ENCODE measurements at regions not wholly inside any gene's neighbourhood (a gene's known extent, or its start where the extent isn't known, plus 50 kb on each side); places are given as distances from the start of the nearest gene placed in this dataset.
"Not testable (repeated sequence)": the region's sequence is repeated elsewhere in the genome, so short reads cannot be mapped to it uniquely, and the experiment has no call there.

DNA sequence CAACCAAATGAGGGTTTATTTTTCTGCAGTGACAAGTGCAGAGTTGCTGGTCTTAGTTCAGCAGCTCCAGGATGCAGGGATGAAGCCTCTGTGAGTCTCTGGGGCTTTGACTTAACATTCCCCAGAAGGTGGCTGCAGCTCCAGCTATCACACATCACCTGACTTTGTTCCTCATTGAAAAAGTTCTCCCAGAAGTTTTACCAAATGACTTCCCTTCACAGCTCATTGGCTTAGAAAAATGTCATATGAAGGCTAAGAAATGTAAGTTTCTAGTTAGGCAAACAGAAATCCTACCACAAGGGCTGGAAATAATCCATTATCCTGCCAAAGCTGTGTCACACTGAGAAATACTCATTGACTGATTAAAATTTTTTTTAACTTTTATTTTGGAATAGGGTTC lies 184.9 kb downstream of the MINAR1 start:
- ATAC-seq (ENCODE audit: low read depth) (no peak), DNase-seq (no peak)
- no peak overlapping the region for H2AFZ ChIP-seq (ENCODE audit: insufficient read depth, low read depth, low read length, poor library complexity, severe bottlenecking)
- TF ChIP-seq EZH2 (IDR thresholded peaks at IDR 0.05; ENCODE audit: borderline replicate concordance, insufficient read depth, low read depth, low read length, poor library complexity, severe bottlenecking) = no peak
- TF ChIP-seq, protein P1, sequence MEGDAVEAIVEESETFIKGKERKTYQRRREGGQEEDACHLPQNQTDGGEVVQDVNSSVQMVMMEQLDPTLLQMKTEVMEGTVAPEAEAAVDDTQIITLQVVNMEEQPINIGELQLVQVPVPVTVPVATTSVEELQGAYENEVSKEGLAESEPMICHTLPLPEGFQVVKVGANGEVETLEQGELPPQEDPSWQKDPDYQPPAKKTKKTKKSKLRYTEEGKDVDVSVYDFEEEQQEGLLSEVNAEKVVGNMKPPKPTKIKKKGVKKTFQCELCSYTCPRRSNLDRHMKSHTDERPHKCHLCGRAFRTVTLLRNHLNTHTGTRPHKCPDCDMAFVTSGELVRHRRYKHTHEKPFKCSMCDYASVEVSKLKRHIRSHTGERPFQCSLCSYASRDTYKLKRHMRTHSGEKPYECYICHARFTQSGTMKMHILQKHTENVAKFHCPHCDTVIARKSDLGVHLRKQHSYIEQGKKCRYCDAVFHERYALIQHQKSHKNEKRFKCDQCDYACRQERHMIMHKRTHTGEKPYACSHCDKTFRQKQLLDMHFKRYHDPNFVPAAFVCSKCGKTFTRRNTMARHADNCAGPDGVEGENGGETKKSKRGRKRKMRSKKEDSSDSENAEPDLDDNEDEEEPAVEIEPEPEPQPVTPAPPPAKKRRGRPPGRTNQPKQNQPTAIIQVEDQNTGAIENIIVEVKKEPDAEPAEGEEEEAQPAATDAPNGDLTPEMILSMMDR (IDR thresholded peaks at IDR 0.05) = no peak
- no peak overlapping the region for H3K4me2 ChIP-seq (replicated peaks; ENCODE audit: low read depth, low read length, poor library complexity, severe bottlenecking)
- H3K4me1 ChIP-seq (ENCODE audit: control insufficient read depth in 2 of 2, insufficient read depth in 2 of 2, low read length in 2 of 2) = no peaks in the 10 kb centered on the region
- Mint-ChIP-seq H3K9me3 (ENCODE audit: insufficient read depth) (no peaks in the 10 kb centered on the region), H3K4me1 (no peaks in the 10 kb centered on the region), H3K27me3 (peaks cover 21% of the 10 kb centered on the region), H3K27ac (no peak overlapping the region), H3K4me3 (no peak overlapping the region)
- intact Hi-C loops (cut with micrococcal nuclease) = no loop called here
- H3K36me3 ChIP-seq (replicated peaks in 1 of 2; ENCODE audit: control extremely low read depth in 1 of 2, control insufficient read depth in 1 of 2, extremely low read depth in 1 of 2, insufficient read depth in 2 of 2, low read length in 1 of 2) = no peaks in the 10 kb centered on the region
- H4K20me1 ChIP-seq (ENCODE audit: control insufficient read depth, insufficient read depth, low read length, poor library complexity, severe bottlenecking) = no peaks in the 10 kb centered on the region
- H3K27me3 ChIP-seq (replicated peaks in 1 of 4; ENCODE audit: control extremely low read depth in 1 of 4, control insufficient read depth in 3 of 4, insufficient read depth in 4 of 4, low read length in 3 of 4) = peaks cover 0 to 3% (median 0%) of the 10 kb centered on the region in 4 experiments
- H3K79me2 ChIP-seq (ENCODE audit: control insufficient read depth, insufficient read depth, low read length) = no peaks in the 10 kb centered on the region
- H3K9ac ChIP-seq (ENCODE audit: low read length) = no peak overlapping the region
- H3K9me3 ChIP-seq (ENCODE audit: control extremely low read depth in 1 of 3, control insufficient read depth in 2 of 3, insufficient read depth in 1 of 3, low read length in 2 of 3) = no peaks in the 10 kb centered on the region
- no peak overlapping the region for H3K4me3 ChIP-seq (ENCODE audit: control extremely low read depth in 1 of 5, extremely low read depth in 1 of 5, insufficient read depth in 1 of 5, low read depth in 2 of 5, low read length in 4 of 5)
- no peak overlapping the region for H3K27ac ChIP-seq (ENCODE audit: low read length in 2 of 2)
- POLR2A ChIA-PET = no interaction called here
- CTCF ChIA-PET = interaction anchor here (0.7 kb wide), 1 partner anchor 20 kb away, joined by 3 read pairs; no protein-coding TSS in a partner anchor

DNA sequence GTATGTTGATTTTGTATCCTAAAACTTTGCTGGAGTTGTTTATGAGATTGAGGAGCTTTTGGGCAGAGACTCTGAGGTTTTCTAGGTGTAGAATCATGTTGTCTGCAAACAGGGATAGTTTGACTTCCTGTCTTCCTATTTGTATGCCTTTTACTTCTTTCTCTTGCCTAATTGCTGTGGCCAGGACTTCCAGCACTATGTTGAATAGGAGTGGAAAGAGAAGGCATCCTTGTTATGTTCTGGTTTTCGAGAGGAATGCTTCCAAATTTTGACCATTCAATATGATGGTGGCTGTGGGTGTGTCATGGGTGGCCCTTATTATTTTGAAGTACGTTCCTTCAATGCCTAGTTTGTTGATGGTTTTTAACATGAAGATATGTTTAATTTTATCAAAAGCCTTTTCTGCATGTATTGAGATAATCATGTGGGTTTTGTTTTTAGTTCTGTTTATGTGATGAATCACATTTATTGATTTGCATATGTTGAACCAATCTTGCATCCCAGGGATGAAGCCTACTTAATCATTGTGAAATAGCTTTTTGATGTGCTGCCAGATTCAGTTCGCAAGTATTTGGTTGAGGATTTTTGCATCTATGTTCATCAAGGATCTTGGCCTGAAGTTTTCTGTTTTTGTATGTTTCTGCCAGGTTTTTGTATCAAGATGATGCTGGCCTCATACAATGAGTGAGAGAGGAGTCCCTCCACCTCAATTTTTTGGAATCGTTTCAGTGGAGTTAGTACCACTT lies 188.1 kb downstream of the MINAR1 start:
- Histone ChIP-seq H3K27me3 (replicated peaks in 1 of 4; ENCODE audit: control extremely low read depth in 1 of 4, control insufficient read depth in 3 of 4, insufficient read depth in 4 of 4, low read length in 3 of 4) (peaks cover 0 to 5% (median 2%) of the 10 kb centered on the region in 4 experiments), H3K9ac (ENCODE audit: low read length) (no peak overlapping the region), H4K20me1 (ENCODE audit: control insufficient read depth, insufficient read depth, low read length, poor library complexity, severe bottlenecking) (no peaks in the 10 kb centered on the region), H3K36me3 (replicated peaks in 1 of 2; ENCODE audit: control extremely low read depth in 1 of 2, control insufficient read depth in 1 of 2, extremely low read depth in 1 of 2, insufficient read depth in 2 of 2, low read length in 1 of 2) (no peaks in the 10 kb centered on the region), H3K27ac (ENCODE audit: low read length in 2 of 2) (no peak overlapping the region), H2AFZ (ENCODE audit: insufficient read depth, low read depth, low read length, poor library complexity, severe bottlenecking) (no peak overlapping the region), H3K4me2 (replicated peaks; ENCODE audit: low read depth, low read length, poor library complexity, severe bottlenecking) (no peak overlapping the region), H3K4me3 (ENCODE audit: control extremely low read depth in 1 of 5, extremely low read depth in 1 of 5, insufficient read depth in 1 of 5, low read depth in 2 of 5, low read length in 4 of 5) (no peak overlapping the region), H3K4me1 (ENCODE audit: control insufficient read depth in 2 of 2, insufficient read depth in 2 of 2, low read length in 2 of 2) (no peaks in the 10 kb centered on the region), H3K9me3 (ENCODE audit: control extremely low read depth in 1 of 3, control insufficient read depth in 2 of 3, insufficient read depth in 1 of 3, low read length in 2 of 3) (no peaks in the 10 kb centered on the region), H3K79me2 (ENCODE audit: control insufficient read depth, insufficient read depth, low read length) (no peaks in the 10 kb centered on the region)
- CTCF ChIA-PET = interaction anchor here (0.6 kb wide), 1 partner anchor 513 kb away, joined by 4 read pairs; no protein-coding TSS in a partner anchor
- peaks cover 47% of the 10 kb centered on the region for H3K27me3 Mint-ChIP-seq
- intact Hi-C loops (cut with micrococcal nuclease) = no loop called here
- no peak for TF ChIP-seq EZH2 (IDR thresholded peaks at IDR 0.05; ENCODE audit: borderline replicate concordance, insufficient read depth, low read depth, low read length, poor library complexity, severe bottlenecking)
- TF ChIP-seq, protein P1 (IDR thresholded peaks at IDR 0.05) = no peak
- WGBS (ENCODE audit: insufficient coverage) = 92% methylated on average over 2 of the region's 4 CpGs
- H3K4me1 Mint-ChIP-seq = no peaks in the 10 kb centered on the region
- H3K27ac Mint-ChIP-seq = no peak overlapping the region
- no peak overlapping the region for H3K4me3 Mint-ChIP-seq
- DNase-seq (no peak), ATAC-seq (ENCODE audit: low read depth) (no peak)
- no peaks in the 10 kb centered on the region for H3K9me3 Mint-ChIP-seq (ENCODE audit: insufficient read depth)
- POLR2A ChIA-PET = no interaction called here

DNA sequence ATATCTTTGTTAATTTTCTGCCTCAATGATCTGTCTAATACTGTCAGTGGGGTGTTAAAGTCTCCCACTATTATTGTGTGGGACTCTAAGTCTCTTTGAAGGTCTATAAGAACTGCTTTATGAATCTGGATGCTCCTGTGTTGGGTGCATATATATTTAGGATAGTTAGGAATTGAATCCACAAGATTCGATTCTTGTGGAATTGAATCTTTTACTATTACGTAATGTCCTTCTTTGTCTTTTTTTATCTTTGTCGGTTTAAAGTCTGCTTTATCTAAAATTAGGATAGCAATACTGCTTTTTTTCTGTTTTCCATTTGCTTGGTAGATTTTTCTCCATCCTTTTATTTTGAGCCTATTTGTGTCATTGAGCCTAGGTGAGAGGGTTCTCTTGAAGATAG lies 189.7 kb downstream of the MINAR1 start:
- intact Hi-C loops (cut with micrococcal nuclease) = not testable (repeated sequence)

More for the DNA sequence above, 189.7 kb downstream of the MINAR1 start:
- H3K9ac ChIP-seq (ENCODE audit: low read length); H3K9me3 ChIP-seq (ENCODE audit: control extremely low read depth in 1 of 3, control insufficient read depth in 2 of 3, insufficient read depth in 1 of 3, low read length in 2 of 3); ATAC-seq (ENCODE audit: low read depth); H3K4me1 Mint-ChIP-seq; H3K27ac Mint-ChIP-seq; CTCF ChIA-PET; POLR2A ChIA-PET; H2AFZ ChIP-seq (ENCODE audit: insufficient read depth, low read depth, low read length, poor library complexity, severe bottlenecking); H3K4me3 ChIP-seq (ENCODE audit: control extremely low read depth in 1 of 5, extremely low read depth in 1 of 5, insufficient read depth in 1 of 5, low read depth in 2 of 5, low read length in 4 of 5); H3K27me3 ChIP-seq (replicated peaks in 1 of 4; ENCODE audit: control extremely low read depth in 1 of 4, control insufficient read depth in 3 of 4, insufficient read depth in 4 of 4, low read length in 3 of 4); H3K79me2 ChIP-seq (ENCODE audit: control insufficient read depth, insufficient read depth, low read length); H3K27ac ChIP-seq (ENCODE audit: low read length in 2 of 2); H4K20me1 ChIP-seq (ENCODE audit: control insufficient read depth, insufficient read depth, low read length, poor library complexity, severe bottlenecking); H3K4me2 ChIP-seq (replicated peaks; ENCODE audit: low read depth, low read length, poor library complexity, severe bottlenecking); H3K36me3 ChIP-seq (replicated peaks in 1 of 2; ENCODE audit: control extremely low read depth in 1 of 2, control insufficient read depth in 1 of 2, extremely low read depth in 1 of 2, insufficient read depth in 2 of 2, low read length in 1 of 2); H3K9me3 Mint-ChIP-seq (ENCODE audit: insufficient read depth); H3K4me1 ChIP-seq (ENCODE audit: control insufficient read depth in 2 of 2, insufficient read depth in 2 of 2, low read length in 2 of 2); DNase-seq; H3K4me3 Mint-ChIP-seq: not testable (repeated sequence)
- peaks cover 52% of the 10 kb centered on the region for H3K27me3 Mint-ChIP-seq
- WGBS (ENCODE audit: insufficient coverage) = no CpG with 5 or more reads among the region's 3 CpGs

Data from B cell (primary cell).